ENCODE measurements at regions not wholly inside any gene's neighbourhood (a gene's known extent, or its start where the extent isn't known, plus 50 kb on each side); places are given as distances from the start of the nearest gene placed in this dataset.

- DNase-seq, result no peak
Measured at GRCh38 chr5:112653638-112654205, 84.0 kb upstream of the APC start.

GRCh38 chr5:112655513-112655912, 82.2 kb upstream of the APC start:
- no peak for DNase-seq

- no peak for DNase-seq
Measured at GRCh38 chr5:112656451-112656850, 81.2 kb upstream of the APC start.

- DNase-seq, result no peak
Measured at GRCh38 chr5:112657804-112658203, 79.9 kb upstream of the APC start.

GRCh38 chr5:112660359-112660758, 77.3 kb upstream of the APC start:
- no peak for DNase-seq

GRCh38 chr5:112663146-112663545, 74.5 kb upstream of the APC start:
- no peak for DNase-seq

- no peak for DNase-seq
Measured at GRCh38 chr5:112668016-112668415, 69.7 kb upstream of the APC start.

GRCh38 chr5:112668911-112669310, 68.8 kb upstream of the APC start:
- no peak for DNase-seq

GRCh38 chr5:112669328-112669963, 68.2 kb upstream of the APC start:
- peak in 7 of 51 donors; percentile 3 to 30 (median 4) for DNase-seq

- DNase-seq, result no peak
Measured at GRCh38 chr5:112671687-112672086, 66.0 kb upstream of the APC start.

GRCh38 chr5:112681481-112681908, 56.2 kb upstream of the APC start:
- DNase-seq, result no peak

- no peak for DNase-seq
Measured at GRCh38 chr5:112682621-112683061, 55.0 kb upstream of the APC start.

- DNase-seq, result no peak
Measured at GRCh38 chr5:112684121-112684520, 53.6 kb upstream of the APC start.

GRCh38 chr5:112684737-112685136, 52.9 kb upstream of the APC start:
- DNase-seq, result peak in 10 of 51 donors; percentile 6 to 60 (median 12)

- DNase-seq, result no peak
Measured at GRCh38 chr5:112685386-112685785, 52.3 kb upstream of the APC start.

- no peak for DNase-seq
Measured at GRCh38 chr5:112685931-112686330, 51.8 kb upstream of the APC start.

- no peak for DNase-seq
Measured at GRCh38 chr5:112686675-112687074, 51.0 kb upstream of the APC start.

GRCh38 chr5:112687306-112687705, 50.4 kb upstream of the APC start:
- no peak for DNase-seq

Data from hypothalamus (tissue), 51 donors.